H9 (cell line): ENCODE measurements at regions not wholly inside any gene's neighbourhood (a gene's known extent, or its start where the extent isn't known, plus 50 kb on each side); places are given as distances from the start of the nearest gene placed in this dataset.
"Not testable (repeated sequence)": the region's sequence is repeated elsewhere in the genome, so short reads cannot be mapped to it uniquely, and the experiment has no call there.

Source experiments
- DNase-seq: peaks from one replicate; pipeline ENCODE4 v3.0.0-alpha.2; 2017
- H2AFZ ChIP-seq: one replicate; pipeline ENCODE4 v1.6.1; 2013; ENCODE audit warnings: mild to moderate bottlenecking, low read length, control low read depth, moderate library complexity
- H2AK5ac ChIP-seq: 2 replicates; pipeline ENCODE4 v1.6.1; 2013; ENCODE audit warnings: low read length, control low read depth, mixed read lengths; ENCODE audit not compliant: insufficient read length
- H2BK120ac ChIP-seq: one replicate; pipeline ENCODE4 v1.6.1; 2013; ENCODE audit warnings: low read depth, mild to moderate bottlenecking, low read length, control low read depth, inconsistent platforms; ENCODE audit not compliant: poor library complexity, severe bottlenecking
- H2BK12ac ChIP-seq: 2 replicates; pipeline ENCODE4 v1.6.1; 2013; ENCODE audit warnings: low read length, control low read depth, mixed read lengths, low read depth; ENCODE audit not compliant: insufficient read length
- H2BK15ac ChIP-seq: 2 replicates; pipeline ENCODE4 v1.6.1; 2013; ENCODE audit warnings: low read depth, low read length, control low read depth
- H2BK20ac ChIP-seq: one replicate; pipeline ENCODE4 v1.6.1; 2013; ENCODE audit warnings: low read depth, mild to moderate bottlenecking, low read length, control low read depth, inconsistent platforms; ENCODE audit not compliant: poor library complexity, severe bottlenecking
- H2BK5ac ChIP-seq: 2 replicates; pipeline ENCODE4 v1.6.1; 2013; ENCODE audit warnings: low read length, control low read depth, mixed read lengths; ENCODE audit not compliant: insufficient read length
- H3K14ac ChIP-seq: 2 replicates; pipeline ENCODE4 v1.6.1; 2013; ENCODE audit warnings: low read length, control low read depth; ENCODE audit not compliant: insufficient read depth
- H3K18ac ChIP-seq: 2 replicates; pipeline ENCODE4 v1.6.1; 2013; ENCODE audit warnings: low read depth, mild to moderate bottlenecking, mixed read lengths, low read length, control low read depth; ENCODE audit not compliant: insufficient read length
- H3K23ac ChIP-seq: 2 replicates; pipeline ENCODE4 v1.6.1; 2013; ENCODE audit warnings: low read length, control low read depth, mixed read lengths, low read depth; ENCODE audit not compliant: insufficient read length
- H3K23me2 ChIP-seq: 2 replicates; pipeline ENCODE4 v1.6.1; 2013; ENCODE audit warnings: low read depth, mild to moderate bottlenecking, mixed read lengths, low read length, control low read depth; ENCODE audit not compliant: insufficient read length, poor library complexity, severe bottlenecking
- H3K27ac ChIP-seq: 2 replicates; pipeline ENCODE4 v1.5.1; 2013; ENCODE audit warnings: low read length, control low read depth, mixed read lengths, low read depth; ENCODE audit not compliant: insufficient read length
- H3K27me3 ChIP-seq: 2 replicates; pipeline ENCODE4 v1.6.1; 2013; ENCODE audit warnings: low read length, control low read depth, inconsistent platforms; ENCODE audit not compliant: insufficient read depth
- H3K4ac ChIP-seq: 2 replicates; pipeline ENCODE4 v1.6.1; 2013; ENCODE audit warnings: low read depth, mild to moderate bottlenecking, control low read depth, inconsistent platforms, low read length, moderate library complexity
- H3K4me1 ChIP-seq: 2 replicates; pipeline ENCODE4 v1.6.1; 2013; ENCODE audit warnings: low read length, control low read depth, inconsistent platforms; ENCODE audit not compliant: insufficient read depth
- H3K4me2 ChIP-seq: 2 replicates; pipeline ENCODE4 v1.6.1; 2013; ENCODE audit warnings: low read length, control low read depth, mixed read lengths; ENCODE audit not compliant: insufficient read length, insufficient read depth
- H3K56ac ChIP-seq: 2 replicates; pipeline ENCODE4 v1.6.1; 2013; ENCODE audit warnings: low read depth, mild to moderate bottlenecking, mixed read lengths, low read length, control low read depth; ENCODE audit not compliant: insufficient read length
- H3K79me1 ChIP-seq: 2 replicates; pipeline ENCODE4 v1.6.1; 2013; ENCODE audit warnings: low read depth, mild to moderate bottlenecking, moderate library complexity, low read length, control low read depth, inconsistent platforms; ENCODE audit not compliant: insufficient read depth, poor library complexity, severe bottlenecking
- H3K79me2 ChIP-seq: 2 replicates; pipeline ENCODE4 v1.6.1; 2013; ENCODE audit warnings: low read length, control low read depth, inconsistent platforms; ENCODE audit not compliant: insufficient read depth
- H3K9ac ChIP-seq: 2 replicates; pipeline ENCODE4 v1.6.1; 2013; ENCODE audit warnings: low read length, control low read depth, mixed read lengths; ENCODE audit not compliant: insufficient read length; ENCODE audit errors: extremely low read depth
- H3K9me3 ChIP-seq: one replicate; pipeline ENCODE4 v1.6.1; 2013; ENCODE audit warnings: low read depth, low read length, inconsistent platforms; ENCODE audit not compliant: control insufficient read depth
- H3T11ph ChIP-seq: one replicate; pipeline ENCODE4 v1.6.1; 2013; ENCODE audit warnings: mild to moderate bottlenecking, low read length, control low read depth, inconsistent platforms
- H4K20me1 ChIP-seq: one replicate; pipeline ENCODE4 v1.6.1; 2013; ENCODE audit not compliant: control insufficient read depth, insufficient read length, insufficient read depth
- H4K5ac ChIP-seq: 2 replicates; pipeline ENCODE4 v1.6.1; 2013; ENCODE audit warnings: low read depth, mild to moderate bottlenecking, mixed read lengths, low read length, control low read depth; ENCODE audit not compliant: insufficient read length
- H4K8ac ChIP-seq: replicated peaks from 2 replicates; pipeline ENCODE4 v1.6.1; 2013; ENCODE audit warnings: low read length, control low read depth, mixed read lengths, low read depth; ENCODE audit not compliant: insufficient read length
- H4K91ac ChIP-seq: 2 replicates; pipeline ENCODE4 v1.6.1; 2013; ENCODE audit warnings: low read depth, mild to moderate bottlenecking, moderate library complexity, mixed read lengths, low read length, control low read depth; ENCODE audit not compliant: insufficient read length
- H3K27ac Mint-ChIP-seq, 3 experiments: 2 replicates in 2 of 3; 3 replicates in 1 of 3; pipeline ENCODE4 v1.8.0; 2020 to 2021; ENCODE audit warnings: mixed read lengths in 3 of 3, mild to moderate bottlenecking in 1 of 3, moderate library complexity in 1 of 3
- H3K27me3 Mint-ChIP-seq: 2 replicates; pipeline ENCODE4 v1.8.0; 2021; ENCODE audit warnings: low read depth, mild to moderate bottlenecking, moderate library complexity, mixed read lengths
- H3K36me3 Mint-ChIP-seq, 3 experiments: 2 replicates in 2 of 3; 3 replicates in 1 of 3; pipeline ENCODE4 v1.8.0; 2020 to 2021; ENCODE audit warnings: low read depth in 3 of 3, mixed read lengths in 3 of 3; ENCODE audit not compliant: insufficient read depth in 1 of 3
- H3K4me1 Mint-ChIP-seq, 2 experiments: 2 replicates each; pipeline ENCODE4 v1.8.0; 2020; ENCODE audit warnings: mixed read lengths in 2 of 2
- H3K4me3 Mint-ChIP-seq, 2 experiments: 2 replicates in 1 of 2; 3 replicates in 1 of 2; pipeline ENCODE4 v1.8.0; 2020 to 2021; ENCODE audit warnings: mild to moderate bottlenecking in 2 of 2, mixed read lengths in 2 of 2, moderate library complexity in 1 of 2
- H3K9me3 Mint-ChIP-seq, 2 experiments: 2 replicates in 1 of 2; 3 replicates in 1 of 2; pipeline ENCODE4 v1.8.0; 2020; ENCODE audit warnings: mild to moderate bottlenecking in 2 of 2, mixed read lengths in 2 of 2, moderate library complexity in 1 of 2
- WGBS: extraction: QIAGEN DNeasy Blood & Tissue Kit; methylation state at CpG from one replicate; pipeline ENCODE4 v1.1.7; 2013; ENCODE audit warnings: missing lambda C conversion rate, low lambda C conversion rate, mixed read lengths; ENCODE audit not compliant: insufficient read length; ENCODE audit errors: extremely low coverage; 5-methylcytosine and 5-hydroxymethylcytosine counted together

- WGBS: no CpG with 5 or more reads among the region's 33 CpGs
- not testable (repeated sequence) for H2BK120ac ChIP-seq
These were observed 2776.3 kb upstream of the TPTE start for GRCh38 chr21:7745100-7745450.

GRCh38 chr21:7747964-7748363 is 2773.4 kb upstream of the TPTE start:
- not testable (repeated sequence) for H2BK20ac ChIP-seq, H4K5ac ChIP-seq, H3K9ac ChIP-seq, H3K4me2 ChIP-seq, H3K4ac ChIP-seq, H3K14ac ChIP-seq, DNase-seq, H3K4me1 ChIP-seq, H2BK15ac ChIP-seq, H2AFZ ChIP-seq, H3K23me2 ChIP-seq, H4K20me1 ChIP-seq, H3K18ac ChIP-seq, H2BK5ac ChIP-seq, H3K27ac ChIP-seq, H3K56ac ChIP-seq, H3K4me1 Mint-ChIP-seq, H3T11ph ChIP-seq, H4K91ac ChIP-seq, H3K36me3 Mint-ChIP-seq, H3K27me3 ChIP-seq, H3K27me3 Mint-ChIP-seq, H3K23ac ChIP-seq, H4K8ac ChIP-seq, H2AK5ac ChIP-seq, H3K79me2 ChIP-seq, H3K9me3 ChIP-seq, H3K9me3 Mint-ChIP-seq, H2BK120ac ChIP-seq, H2BK12ac ChIP-seq, H3K27ac Mint-ChIP-seq, H3K79me1 ChIP-seq, H3K4me3 Mint-ChIP-seq
- WGBS: no CpG with 5 or more reads among the region's 2 CpGs

More at GRCh38 chr21:7745100-7745450, 2776.3 kb upstream of the TPTE start:
- not testable (repeated sequence) for H3K23ac ChIP-seq, H3K36me3 Mint-ChIP-seq, H3K23me2 ChIP-seq, H3K14ac ChIP-seq, H2BK5ac ChIP-seq, H3K4me1 ChIP-seq, H2BK20ac ChIP-seq, H3K4me1 Mint-ChIP-seq, H3K27me3 Mint-ChIP-seq, H4K8ac ChIP-seq, H3K79me1 ChIP-seq, H4K91ac ChIP-seq, H3K9me3 Mint-ChIP-seq, H3T11ph ChIP-seq, H2BK12ac ChIP-seq, H3K4me2 ChIP-seq, H3K79me2 ChIP-seq, H3K4ac ChIP-seq, H3K18ac ChIP-seq, DNase-seq, H2AK5ac ChIP-seq, H3K56ac ChIP-seq, H3K27ac ChIP-seq, H3K4me3 Mint-ChIP-seq, H3K9ac ChIP-seq, H3K9me3 ChIP-seq, H3K27ac Mint-ChIP-seq, H2AFZ ChIP-seq, H4K20me1 ChIP-seq, H3K27me3 ChIP-seq, H4K5ac ChIP-seq, H2BK15ac ChIP-seq

GRCh38 chr21:7752611-7753010 is 2768.8 kb upstream of the TPTE start:
- not testable (repeated sequence) for H4K20me1 ChIP-seq, H4K8ac ChIP-seq, H3K79me1 ChIP-seq, H4K5ac ChIP-seq, H2AK5ac ChIP-seq, H3K14ac ChIP-seq, H3K4me1 Mint-ChIP-seq, H3K27ac Mint-ChIP-seq, H3K23ac ChIP-seq, H3K27ac ChIP-seq, H3K27me3 ChIP-seq, DNase-seq, H4K91ac ChIP-seq, H3K9me3 ChIP-seq, H2BK120ac ChIP-seq, H3K36me3 Mint-ChIP-seq, H2BK12ac ChIP-seq, H2BK5ac ChIP-seq, H3T11ph ChIP-seq, H2BK15ac ChIP-seq, H2BK20ac ChIP-seq, H3K9ac ChIP-seq, H3K4me1 ChIP-seq, H3K4ac ChIP-seq, H3K9me3 Mint-ChIP-seq, H3K23me2 ChIP-seq, H3K56ac ChIP-seq, H3K27me3 Mint-ChIP-seq, H3K4me2 ChIP-seq, H3K79me2 ChIP-seq, H3K4me3 Mint-ChIP-seq, H2AFZ ChIP-seq, H3K18ac ChIP-seq
- WGBS: no CpG with 5 or more reads among the region's 2 CpGs
